ENCODE measurements at regions not wholly inside any gene's neighbourhood (a gene's known extent, or its start where the extent isn't known, plus 50 kb on each side); places are given as distances from the start of the nearest gene placed in this dataset.

DNA sequence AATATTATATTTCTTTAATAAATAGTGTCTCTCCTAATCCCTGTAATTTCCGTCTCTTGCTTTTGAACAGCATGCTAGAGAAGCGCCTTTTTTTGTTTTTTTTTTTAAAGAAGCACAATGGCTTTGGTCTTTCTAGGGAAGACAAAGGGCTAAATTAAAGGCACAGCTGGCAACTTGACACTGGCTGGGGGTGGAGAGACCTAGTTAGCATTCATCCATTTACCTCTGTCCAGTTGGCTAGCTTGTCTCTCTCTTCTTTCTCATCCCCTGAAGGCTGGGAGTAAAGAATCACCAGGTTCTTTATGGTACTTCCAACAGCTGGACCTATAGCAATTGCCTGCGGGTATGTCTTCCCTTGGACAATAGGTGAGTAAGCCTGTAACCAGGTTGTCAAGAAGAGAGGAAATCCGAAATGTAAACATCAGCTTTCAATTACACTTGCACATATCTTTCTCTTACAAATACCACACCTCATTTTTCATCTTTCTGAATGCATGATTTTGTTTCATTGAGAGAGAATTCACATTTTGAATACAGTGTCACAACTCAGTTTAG, 178.4 kb upstream of the GPR101 start:
- Histone ChIP-seq H3K36me3 (ENCODE audit: insufficient read depth, low read length) (no peaks in the 10 kb centered on the region), H3K27ac (no peak overlapping the region), H3K9ac (ENCODE audit: insufficient read length) (no peak overlapping the region), H3K4me3 (no peak overlapping the region), H3K9me3 (ENCODE audit: low read depth, low read length) (no peaks in the 10 kb centered on the region)
- DNase-seq (ENCODE audit: low read depth, low spot score): no peak
- TF ChIP-seq FOXP2 (optimal IDR thresholded peaks at IDR 0.05; ENCODE audit: control extremely low read depth, extremely low read length, insufficient read depth) (no peak), EZH2 (IDR thresholded peaks at IDR 0.05) (no peak), POLR2AphosphoS5 (IDR thresholded peaks at IDR 0.05; ENCODE audit: borderline replicate concordance, low read depth, low read length) (no peak)

DNA sequence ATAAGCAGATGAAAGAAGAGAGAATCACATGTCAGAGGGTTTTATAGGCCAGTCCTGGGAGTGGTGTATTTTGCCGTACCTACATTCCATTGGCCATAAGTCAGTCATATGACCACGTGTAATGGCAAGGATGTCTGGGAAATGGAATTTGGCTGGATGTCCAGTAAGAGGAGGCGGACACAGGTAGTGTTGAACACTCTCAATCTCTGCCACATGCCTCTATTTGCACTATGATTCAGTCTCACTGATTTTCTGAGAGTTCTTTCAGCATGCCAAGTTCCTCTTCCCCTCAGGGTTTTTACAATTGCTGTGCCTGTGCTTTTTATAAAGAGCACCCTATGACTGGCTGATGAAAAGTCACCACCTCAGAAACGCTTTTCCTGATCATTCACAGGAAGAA, 164.2 kb upstream of the GPR101 start:
- TF ChIP-seq POLR2AphosphoS5 (IDR thresholded peaks at IDR 0.05; ENCODE audit: borderline replicate concordance, low read depth, low read length) (no peak), EZH2 (IDR thresholded peaks at IDR 0.05) (no peak), FOXP2 (optimal IDR thresholded peaks at IDR 0.05; ENCODE audit: control extremely low read depth, extremely low read length, insufficient read depth) (no peak)
- DNase-seq (ENCODE audit: low read depth, low spot score): no peak
- H3K4me3 ChIP-seq: no peak overlapping the region
- H3K27ac ChIP-seq: no peak overlapping the region
- no peaks in the 10 kb centered on the region for H3K36me3 ChIP-seq (ENCODE audit: insufficient read depth, low read length)
- no peaks in the 10 kb centered on the region for H3K9me3 ChIP-seq (ENCODE audit: low read depth, low read length)
- H3K9ac ChIP-seq (ENCODE audit: insufficient read length): no peak overlapping the region

DNA sequence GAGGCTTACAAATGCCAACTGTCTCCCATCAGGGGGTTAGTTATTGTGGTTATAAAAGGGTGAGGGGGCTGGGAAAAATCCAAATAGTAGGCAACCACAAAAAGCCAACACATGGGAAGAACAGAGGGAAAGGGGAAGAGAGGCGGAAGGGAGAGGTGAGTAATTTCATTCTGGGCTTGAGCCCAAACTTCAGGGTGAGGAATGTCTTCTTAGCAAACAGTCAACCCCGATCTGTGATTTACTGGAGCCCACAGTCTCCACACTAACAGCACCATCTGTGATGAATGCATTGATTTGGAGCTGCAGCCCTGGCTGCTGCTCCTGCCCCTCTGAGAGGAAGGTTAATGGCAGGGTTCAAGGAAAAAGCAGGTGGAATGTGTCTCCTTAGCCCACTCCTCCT, 162.2 kb upstream of the GPR101 start:
- Histone ChIP-seq H3K36me3 (ENCODE audit: insufficient read depth, low read length) (no peaks in the 10 kb centered on the region), H3K9ac (ENCODE audit: insufficient read length) (no peak overlapping the region), H3K4me3 (no peak overlapping the region), H3K9me3 (ENCODE audit: low read depth, low read length) (no peaks in the 10 kb centered on the region), H3K27ac (no peak overlapping the region)
- TF ChIP-seq FOXP2 (optimal IDR thresholded peaks at IDR 0.05; ENCODE audit: control extremely low read depth, extremely low read length, insufficient read depth) (no peak), EZH2 (IDR thresholded peaks at IDR 0.05) (no peak), POLR2AphosphoS5 (IDR thresholded peaks at IDR 0.05; ENCODE audit: borderline replicate concordance, low read depth, low read length) (no peak)
- DNase-seq (ENCODE audit: low read depth, low spot score): no peak

DNA sequence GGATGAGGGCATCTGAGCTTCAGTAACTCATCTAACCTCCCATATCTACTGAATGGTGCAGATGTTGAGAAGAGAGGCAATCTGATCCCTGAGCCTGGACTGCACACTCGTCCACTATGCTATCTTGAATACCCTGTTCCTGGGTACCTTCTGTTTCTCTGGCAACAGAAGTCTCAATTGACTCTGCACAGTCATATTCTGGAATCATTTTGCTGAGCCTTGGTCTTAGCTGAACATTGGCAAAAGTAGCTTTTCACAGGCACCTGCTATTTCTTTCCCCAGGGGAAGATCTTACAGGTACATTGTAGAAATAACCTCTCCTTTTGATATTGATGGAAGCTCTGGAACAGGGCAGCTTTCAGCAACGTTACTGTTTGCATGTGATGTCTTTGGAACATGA, 161.5 kb upstream of the GPR101 start:
- DNase-seq (ENCODE audit: low read depth, low spot score): no peak
- no peak overlapping the region for H3K27ac ChIP-seq
- no peaks in the 10 kb centered on the region for H3K9me3 ChIP-seq (ENCODE audit: low read depth, low read length)
- H3K9ac ChIP-seq (ENCODE audit: insufficient read length): no peak overlapping the region
- no peaks in the 10 kb centered on the region for H3K36me3 ChIP-seq (ENCODE audit: insufficient read depth, low read length)
- TF ChIP-seq FOXP2 (optimal IDR thresholded peaks at IDR 0.05; ENCODE audit: control extremely low read depth, extremely low read length, insufficient read depth): no peak
- no peak for TF ChIP-seq POLR2AphosphoS5 (IDR thresholded peaks at IDR 0.05; ENCODE audit: borderline replicate concordance, low read depth, low read length)
- no peak for TF ChIP-seq EZH2 (IDR thresholded peaks at IDR 0.05)
- no peak overlapping the region for H3K4me3 ChIP-seq

DNA sequence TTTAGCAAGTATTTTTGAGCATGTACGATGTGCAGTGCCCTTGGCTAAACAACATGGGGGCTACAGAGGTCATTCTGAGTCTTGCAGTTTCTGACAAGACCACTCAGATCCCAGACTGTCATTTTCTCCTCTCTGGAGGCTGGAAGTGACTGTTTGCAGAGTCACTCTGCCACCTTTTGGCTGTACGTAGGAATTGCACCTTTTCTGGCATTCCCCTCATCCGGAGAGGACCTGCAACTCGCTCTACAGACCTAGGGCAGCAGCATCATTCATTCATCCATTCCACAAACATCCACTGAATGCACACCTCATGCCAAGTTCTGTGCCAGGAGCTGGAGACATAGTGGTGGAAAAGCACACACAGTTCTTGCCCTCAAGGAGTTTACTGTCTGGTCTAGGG, 160.4 kb upstream of the GPR101 start:
- no peak overlapping the region for H3K27ac ChIP-seq
- no peak for DNase-seq (ENCODE audit: low read depth, low spot score)
- no peak overlapping the region for H3K9ac ChIP-seq (ENCODE audit: insufficient read length)
- H3K9me3 ChIP-seq (ENCODE audit: low read depth, low read length): 0 out of 2 replicates have a peak, but pooled peaks cover 2% of the 10 kb centered on the region
- no peaks in the 10 kb centered on the region for H3K36me3 ChIP-seq (ENCODE audit: insufficient read depth, low read length)
- no peak overlapping the region for H3K4me3 ChIP-seq
- TF ChIP-seq FOXP2 (optimal IDR thresholded peaks at IDR 0.05; ENCODE audit: control extremely low read depth, extremely low read length, insufficient read depth) (no peak), EZH2 (IDR thresholded peaks at IDR 0.05) (no peak), POLR2AphosphoS5 (IDR thresholded peaks at IDR 0.05; ENCODE audit: borderline replicate concordance, low read depth, low read length) (no peak)

DNA sequence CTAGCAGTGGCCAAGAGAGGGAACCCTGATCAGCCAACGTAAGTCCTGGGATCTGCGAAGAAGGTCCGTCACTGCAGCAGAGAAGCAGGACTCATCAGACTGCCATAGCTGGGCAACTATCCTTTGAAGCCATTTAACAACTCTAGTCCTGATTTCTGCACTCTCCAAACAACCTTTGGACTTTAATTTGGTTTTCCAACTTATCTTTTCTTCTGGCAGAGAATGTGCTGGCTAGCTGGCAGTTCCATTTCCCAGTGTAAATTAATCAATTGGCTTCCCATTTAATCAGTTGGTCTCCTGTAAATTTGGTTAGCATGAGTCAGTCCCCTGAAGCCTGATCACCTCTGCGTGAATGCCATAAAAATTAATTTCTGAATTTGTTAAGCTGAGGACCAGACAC, 153.7 kb upstream of the GPR101 start:
- Histone ChIP-seq H3K9ac (ENCODE audit: insufficient read length) (no peak overlapping the region), H3K36me3 (ENCODE audit: insufficient read depth, low read length) (no peaks in the 10 kb centered on the region), H3K4me3 (no peak overlapping the region), H3K27ac (no peak overlapping the region), H3K9me3 (ENCODE audit: low read depth, low read length) (0 out of 2 replicates have a peak, but pooled peaks cover 2% of the 10 kb centered on the region)
- DNase-seq (ENCODE audit: low read depth, low spot score): no peak
- no peak for TF ChIP-seq FOXP2 (optimal IDR thresholded peaks at IDR 0.05; ENCODE audit: control extremely low read depth, extremely low read length, insufficient read depth)

DNA sequence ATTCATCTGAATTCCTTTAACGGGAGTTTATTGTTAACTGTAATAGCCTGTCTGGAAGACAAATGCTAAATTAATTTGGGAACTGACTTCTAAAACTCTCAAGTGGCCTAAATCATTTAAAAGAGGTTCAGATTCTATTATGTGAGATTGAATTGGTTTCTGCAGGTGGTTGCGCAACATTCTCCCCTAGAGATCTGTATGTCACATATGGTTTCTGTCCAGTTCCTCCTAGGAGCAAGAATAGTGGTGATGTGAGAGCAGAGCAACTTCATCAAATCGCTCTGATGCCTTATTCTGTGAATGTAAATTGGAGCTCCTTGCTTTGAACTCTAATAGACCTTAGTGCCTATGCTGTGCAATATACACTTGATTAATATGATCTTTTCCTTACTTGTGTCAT, 144.6 kb upstream of the GPR101 start:
- H3K27ac ChIP-seq: no peak overlapping the region
- TF ChIP-seq FOXP2 (optimal IDR thresholded peaks at IDR 0.05; ENCODE audit: control extremely low read depth, extremely low read length, insufficient read depth): no peak
- no peak for TF ChIP-seq EZH2 (IDR thresholded peaks at IDR 0.05)
- TF ChIP-seq POLR2AphosphoS5 (IDR thresholded peaks at IDR 0.05; ENCODE audit: borderline replicate concordance, low read depth, low read length): no peak
- H3K4me3 ChIP-seq: no peak overlapping the region
- DNase-seq (ENCODE audit: low read depth, low spot score): no peak
- H3K9me3 ChIP-seq (ENCODE audit: low read depth, low read length): no peaks in the 10 kb centered on the region
- no peaks in the 10 kb centered on the region for H3K36me3 ChIP-seq (ENCODE audit: insufficient read depth, low read length)
- no peak overlapping the region for H3K9ac ChIP-seq (ENCODE audit: insufficient read length)

DNA sequence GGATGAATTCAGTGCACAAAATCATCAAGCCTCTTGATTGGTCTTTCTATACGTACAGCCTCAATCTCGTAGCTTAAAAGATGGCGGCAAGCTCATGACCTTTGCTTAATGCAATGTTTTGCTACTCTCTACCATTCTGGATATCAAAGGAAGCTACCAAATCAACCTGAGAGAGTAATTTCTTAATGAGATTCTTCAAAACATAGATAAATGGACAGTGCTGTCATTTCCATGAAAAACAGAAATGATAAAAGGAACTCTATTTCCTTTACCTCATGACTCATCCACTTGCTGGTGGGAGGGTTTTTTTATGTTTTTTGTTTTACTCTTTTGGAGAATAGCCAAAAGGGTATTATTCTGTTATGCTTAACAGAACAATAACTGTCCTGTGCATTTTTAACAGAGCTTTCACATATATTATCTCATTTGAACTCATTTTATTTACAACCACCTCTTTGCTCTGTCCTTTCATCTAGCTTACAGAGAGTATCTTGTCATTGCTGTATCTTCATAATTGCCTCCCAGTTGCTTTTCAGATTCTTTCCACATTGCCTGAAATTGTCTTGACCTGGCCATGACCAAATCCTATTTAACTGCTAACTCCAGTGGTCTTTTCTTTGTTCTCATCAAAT, 138.6 kb upstream of the GPR101 start:
- TF ChIP-seq EZH2 (IDR thresholded peaks at IDR 0.05) (no peak), FOXP2 (optimal IDR thresholded peaks at IDR 0.05; ENCODE audit: control extremely low read depth, extremely low read length, insufficient read depth) (no peak), POLR2AphosphoS5 (IDR thresholded peaks at IDR 0.05; ENCODE audit: borderline replicate concordance, low read depth, low read length) (no peak)
- no peaks in the 10 kb centered on the region for H3K9me3 ChIP-seq (ENCODE audit: low read depth, low read length)
- H3K4me3 ChIP-seq: no peak overlapping the region
- no peaks in the 10 kb centered on the region for H3K36me3 ChIP-seq (ENCODE audit: insufficient read depth, low read length)
- H3K9ac ChIP-seq (ENCODE audit: insufficient read length): no peak overlapping the region
- H3K27ac ChIP-seq: no peak overlapping the region
- DNase-seq (ENCODE audit: low read depth, low spot score): no peak

DNA sequence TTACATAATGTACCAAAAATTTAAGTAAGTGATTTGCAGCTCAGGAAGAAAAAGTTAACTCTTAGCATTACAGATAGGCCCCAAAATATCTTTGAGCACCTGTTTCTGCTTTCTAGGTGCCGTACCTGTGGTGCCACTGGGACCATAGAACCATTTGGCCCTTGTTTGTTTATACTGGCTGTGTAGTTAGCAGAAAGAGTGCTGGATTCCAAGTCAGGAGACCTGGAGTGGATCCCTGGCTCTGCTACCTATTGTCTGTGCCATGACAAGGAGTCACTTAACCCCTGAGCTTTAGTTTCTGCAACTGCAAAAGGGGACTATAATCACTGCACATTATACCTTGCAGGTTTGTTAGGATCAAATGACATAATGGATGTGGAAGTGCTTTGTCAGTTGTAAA, 137.8 kb upstream of the GPR101 start:
- TF ChIP-seq FOXP2 (optimal IDR thresholded peaks at IDR 0.05; ENCODE audit: control extremely low read depth, extremely low read length, insufficient read depth): no peak
- no peak for TF ChIP-seq EZH2 (IDR thresholded peaks at IDR 0.05)
- TF ChIP-seq POLR2AphosphoS5 (IDR thresholded peaks at IDR 0.05; ENCODE audit: borderline replicate concordance, low read depth, low read length): no peak
- no peak overlapping the region for H3K9ac ChIP-seq (ENCODE audit: insufficient read length)
- no peak for DNase-seq (ENCODE audit: low read depth, low spot score)
- H3K9me3 ChIP-seq (ENCODE audit: low read depth, low read length): no peaks in the 10 kb centered on the region
- H3K36me3 ChIP-seq (ENCODE audit: insufficient read depth, low read length): no peaks in the 10 kb centered on the region
- no peak overlapping the region for H3K27ac ChIP-seq
- H3K4me3 ChIP-seq: no peak overlapping the region

Measured in SK-N-MC (cell line).